GM12864 (cell line): ENCODE measurements at regions not wholly inside any gene's neighbourhood (a gene's known extent, or its start where the extent isn't known, plus 50 kb on each side); places are given as distances from the start of the nearest gene placed in this dataset.

Experiments used
- DNase-seq: peaks from one replicate; pipeline ENCODE4 v3.0.0-alpha.2; 2011; ENCODE audit warnings: low read depth
- H3K4me3 ChIP-seq: 2 replicates; pipeline ENCODE4 v1.5.1; 2011; ENCODE audit warnings: mild to moderate bottlenecking, low read depth, low read length, control low read depth
- CTCF ChIP-seq: IDR thresholded peaks from 2 replicates; pipeline ENCODE4 v1.5.1; 2011; ENCODE audit warnings: low read depth, mild to moderate bottlenecking, moderate library complexity, low read length, control low read depth, inconsistent platforms; ENCODE audit errors: missing control alignments

GRCh38 chr11:81002374-81002773 lies 1561.5 kb upstream of the TENM4 start:
- TF ChIP-seq CTCF, result no peak
- no peak for DNase-seq
- H3K4me3 ChIP-seq, result no peak overlapping the region

GRCh38 chr11:81000735-81001134 lies 1559.9 kb upstream of the TENM4 start:
- DNase-seq, result no peak
- H3K4me3 ChIP-seq, result no peak overlapping the region
- no peak for TF ChIP-seq CTCF

GRCh38 chr11:81000334-81000733 lies 1559.5 kb upstream of the TENM4 start:
- no peak for DNase-seq
- no peak for TF ChIP-seq CTCF
- no peak overlapping the region for H3K4me3 ChIP-seq

GRCh38 chr11:80995523-80995922 lies 1554.7 kb upstream of the TENM4 start:
- TF ChIP-seq CTCF, result no peak
- DNase-seq, result no peak
- no peak overlapping the region for H3K4me3 ChIP-seq

- no peak for DNase-seq
- no peak overlapping the region for H3K4me3 ChIP-seq
- TF ChIP-seq CTCF, result no peak
These were observed 1552.7 kb upstream of the TENM4 start for GRCh38 chr11:80993536-80993935.

GRCh38 chr11:80990885-80991284 lies 1550.1 kb upstream of the TENM4 start:
- DNase-seq, result no peak
- no peak for TF ChIP-seq CTCF
- H3K4me3 ChIP-seq, result no peak overlapping the region

GRCh38 chr11:80987171-80987570 lies 1546.3 kb upstream of the TENM4 start:
- no peak overlapping the region for H3K4me3 ChIP-seq
- no peak for TF ChIP-seq CTCF
- DNase-seq, result no peak
